ENCODE measurements at regions not wholly inside any gene's neighbourhood (a gene's known extent, or its start where the extent isn't known, plus 50 kb on each side); places are given as distances from the start of the nearest gene placed in this dataset.
A peak's percentile ranks its signal among the peaks of the same experiment; 100 is the strongest.

GRCh38 chr5:57891443-57891842, 408.8 kb upstream of the ACTBL2 start:
- Histone ChIP-seq H3K36me3 (ENCODE audit: control insufficient read depth, insufficient read depth, low read length) (no peaks in the 10 kb centered on the region), H3K4me3 (ENCODE audit: low read depth, low read length) (no peak overlapping the region), H3K27me3 (ENCODE audit: control insufficient read depth, insufficient read depth, low read length) (no peaks in the 10 kb centered on the region)
- POLR2A ChIA-PET = no interaction called here
- no peak for TF ChIP-seq CTCF (IDR thresholded peaks at IDR 0.05; ENCODE audit: insufficient read depth, low read depth, low read length)
- CTCF ChIA-PET = no interaction called here
- no peak for DNase-seq (ENCODE audit: low read depth)

GRCh38 chr5:57889558-57889957, 406.9 kb upstream of the ACTBL2 start:
- DNase-seq (ENCODE audit: low read depth) = peak; percentile 14
- no peaks in the 10 kb centered on the region for H3K36me3 ChIP-seq (ENCODE audit: control insufficient read depth, insufficient read depth, low read length)
- ChIA-PET CTCF (interaction anchor here (0.6 to 1.9 kb wide), 2 partner anchors 571 to 591 kb away, joined by 4 to 11 read pairs; partner anchors contain the start of gene PLK2), POLR2A (no interaction called here)
- H3K4me3 ChIP-seq (ENCODE audit: low read depth, low read length) = no peak overlapping the region
- H3K27me3 ChIP-seq (ENCODE audit: control insufficient read depth, insufficient read depth, low read length) = no peaks in the 10 kb centered on the region
- TF ChIP-seq CTCF (IDR thresholded peaks at IDR 0.05; ENCODE audit: insufficient read depth, low read depth, low read length) = peak; percentile 40

GRCh38 chr5:57887851-57888621, 405.4 kb upstream of the ACTBL2 start:
- H3K27me3 ChIP-seq (ENCODE audit: control insufficient read depth, insufficient read depth, low read length) = no peaks in the 10 kb centered on the region
- ChIA-PET POLR2A (interaction anchor here (0.5 to 0.7 kb wide), 2 partner anchors 265 to 300 kb away, joined by 4 to 5 read pairs; no protein-coding TSS in a partner anchor), CTCF (interaction anchor here (0.8 to 2.4 kb wide), 16 partner anchors 9 to 590 kb away, joined by 3 to 34 read pairs (median 5); partner anchors contain the start of gene PLK2)
- H3K4me3 ChIP-seq (ENCODE audit: low read depth, low read length) = no peak overlapping the region
- no peak for DNase-seq (ENCODE audit: low read depth)
- TF ChIP-seq CTCF (IDR thresholded peaks at IDR 0.05; ENCODE audit: insufficient read depth, low read depth, low read length) = peak; percentile 67
- no peaks in the 10 kb centered on the region for H3K36me3 ChIP-seq (ENCODE audit: control insufficient read depth, insufficient read depth, low read length)

- POLR2A ChIA-PET = no interaction called here
These were observed 401.9 kb upstream of the ACTBL2 start for GRCh38 chr5:57884346-57885102.

More at GRCh38 chr5:57884346-57885102, 401.9 kb upstream of the ACTBL2 start:
- TF ChIP-seq CTCF (IDR thresholded peaks at IDR 0.05; ENCODE audit: insufficient read depth, low read depth, low read length) = no peak
- Histone ChIP-seq H3K4me3 (ENCODE audit: low read depth, low read length) (no peak overlapping the region), H3K27me3 (ENCODE audit: control insufficient read depth, insufficient read depth, low read length) (no peaks in the 10 kb centered on the region), H3K36me3 (ENCODE audit: control insufficient read depth, insufficient read depth, low read length) (no peaks in the 10 kb centered on the region)
- no peak for DNase-seq (ENCODE audit: low read depth)
- CTCF ChIA-PET = interaction anchor here (0.7 to 2.3 kb wide), 5 partner anchors 9 to 576 kb away, joined by 3 to 11 read pairs (median 4); no protein-coding TSS in a partner anchor

Measured in BJ (cell line).